HL-60 (cell line): ENCODE measurements at regions not wholly inside any gene's neighbourhood (a gene's known extent, or its start where the extent isn't known, plus 50 kb on each side); places are given as distances from the start of the nearest gene placed in this dataset.

ENCODE experiments used
- GABPA ChIP-seq: IDR thresholded peaks from 2 replicates; pipeline ENCODE4 v1.6.1; 2012; ENCODE audit warnings: low read depth
- TF ChIP-seq, protein P1 (sequence below): IDR thresholded peaks from one replicate; pipeline ENCODE4 v1.5.1; 2011; ENCODE audit warnings: low read length, control low read depth, inconsistent platforms; ENCODE audit not compliant: insufficient read depth
- TF ChIP-seq, protein P2 (sequence below): IDR thresholded peaks from 2 replicates; pipeline ENCODE4 v1.6.1; 2012; ENCODE audit warnings: low read depth; ENCODE audit not compliant: insufficient replicate concordance

DNA sequence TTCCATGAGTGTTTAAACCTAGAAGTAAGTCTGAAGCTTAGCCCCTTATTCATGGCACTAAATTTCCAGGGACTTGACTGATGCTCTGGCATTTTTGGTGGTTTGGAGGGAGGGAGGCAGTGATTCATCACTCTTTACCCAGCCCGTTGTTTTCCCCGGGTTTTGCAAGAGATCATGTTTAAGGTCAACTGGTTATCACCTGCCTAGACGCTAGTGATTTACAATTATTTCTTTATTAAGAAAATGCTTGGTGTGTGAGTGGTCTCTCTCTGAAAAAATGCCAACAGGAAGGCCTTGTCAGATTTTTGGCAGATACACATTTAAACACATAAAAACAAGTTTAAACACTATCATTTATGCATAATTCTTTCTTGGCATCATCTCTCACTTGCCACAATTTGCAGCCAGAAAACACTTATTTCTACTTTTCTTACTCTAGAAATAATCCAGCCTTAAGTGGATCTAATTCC lies 737.9 kb upstream of the ZNF608 start:
- TF ChIP-seq, protein P1, sequence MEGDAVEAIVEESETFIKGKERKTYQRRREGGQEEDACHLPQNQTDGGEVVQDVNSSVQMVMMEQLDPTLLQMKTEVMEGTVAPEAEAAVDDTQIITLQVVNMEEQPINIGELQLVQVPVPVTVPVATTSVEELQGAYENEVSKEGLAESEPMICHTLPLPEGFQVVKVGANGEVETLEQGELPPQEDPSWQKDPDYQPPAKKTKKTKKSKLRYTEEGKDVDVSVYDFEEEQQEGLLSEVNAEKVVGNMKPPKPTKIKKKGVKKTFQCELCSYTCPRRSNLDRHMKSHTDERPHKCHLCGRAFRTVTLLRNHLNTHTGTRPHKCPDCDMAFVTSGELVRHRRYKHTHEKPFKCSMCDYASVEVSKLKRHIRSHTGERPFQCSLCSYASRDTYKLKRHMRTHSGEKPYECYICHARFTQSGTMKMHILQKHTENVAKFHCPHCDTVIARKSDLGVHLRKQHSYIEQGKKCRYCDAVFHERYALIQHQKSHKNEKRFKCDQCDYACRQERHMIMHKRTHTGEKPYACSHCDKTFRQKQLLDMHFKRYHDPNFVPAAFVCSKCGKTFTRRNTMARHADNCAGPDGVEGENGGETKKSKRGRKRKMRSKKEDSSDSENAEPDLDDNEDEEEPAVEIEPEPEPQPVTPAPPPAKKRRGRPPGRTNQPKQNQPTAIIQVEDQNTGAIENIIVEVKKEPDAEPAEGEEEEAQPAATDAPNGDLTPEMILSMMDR = no peak
- no peak for TF ChIP-seq GABPA
- TF ChIP-seq, protein P2, sequence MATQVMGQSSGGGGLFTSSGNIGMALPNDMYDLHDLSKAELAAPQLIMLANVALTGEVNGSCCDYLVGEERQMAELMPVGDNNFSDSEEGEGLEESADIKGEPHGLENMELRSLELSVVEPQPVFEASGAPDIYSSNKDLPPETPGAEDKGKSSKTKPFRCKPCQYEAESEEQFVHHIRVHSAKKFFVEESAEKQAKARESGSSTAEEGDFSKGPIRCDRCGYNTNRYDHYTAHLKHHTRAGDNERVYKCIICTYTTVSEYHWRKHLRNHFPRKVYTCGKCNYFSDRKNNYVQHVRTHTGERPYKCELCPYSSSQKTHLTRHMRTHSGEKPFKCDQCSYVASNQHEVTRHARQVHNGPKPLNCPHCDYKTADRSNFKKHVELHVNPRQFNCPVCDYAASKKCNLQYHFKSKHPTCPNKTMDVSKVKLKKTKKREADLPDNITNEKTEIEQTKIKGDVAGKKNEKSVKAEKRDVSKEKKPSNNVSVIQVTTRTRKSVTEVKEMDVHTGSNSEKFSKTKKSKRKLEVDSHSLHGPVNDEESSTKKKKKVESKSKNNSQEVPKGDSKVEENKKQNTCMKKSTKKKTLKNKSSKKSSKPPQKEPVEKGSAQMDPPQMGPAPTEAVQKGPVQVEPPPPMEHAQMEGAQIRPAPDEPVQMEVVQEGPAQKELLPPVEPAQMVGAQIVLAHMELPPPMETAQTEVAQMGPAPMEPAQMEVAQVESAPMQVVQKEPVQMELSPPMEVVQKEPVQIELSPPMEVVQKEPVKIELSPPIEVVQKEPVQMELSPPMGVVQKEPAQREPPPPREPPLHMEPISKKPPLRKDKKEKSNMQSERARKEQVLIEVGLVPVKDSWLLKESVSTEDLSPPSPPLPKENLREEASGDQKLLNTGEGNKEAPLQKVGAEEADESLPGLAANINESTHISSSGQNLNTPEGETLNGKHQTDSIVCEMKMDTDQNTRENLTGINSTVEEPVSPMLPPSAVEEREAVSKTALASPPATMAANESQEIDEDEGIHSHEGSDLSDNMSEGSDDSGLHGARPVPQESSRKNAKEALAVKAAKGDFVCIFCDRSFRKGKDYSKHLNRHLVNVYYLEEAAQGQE = no peak
